Middle frontal gyrus (tissue), 1 donor: ENCODE measurements at regions not wholly inside any gene's neighbourhood (a gene's known extent, or its start where the extent isn't known, plus 50 kb on each side); places are given as distances from the start of the nearest gene placed in this dataset.

Experiments
- DNase-seq: peaks from one replicate; pipeline ENCODE4 v3.0.0-alpha.2; 2015; ENCODE audit warnings: low spot score; ENCODE audit errors: extremely low spot score

GRCh38 chr22:48699511-48699910 is 1128.2 kb downstream of the BRD1 start:
- DNase-seq: no peak

GRCh38 chr22:48698618-48699017 is 1129.1 kb downstream of the BRD1 start:
- no peak for DNase-seq

GRCh38 chr22:48697694-48698276 is 1129.9 kb downstream of the BRD1 start:
- no peak for DNase-seq

GRCh38 chr22:48697223-48697622 is 1130.5 kb downstream of the BRD1 start:
- DNase-seq: no peak

- DNase-seq: no peak
These were observed 1131.3 kb downstream of the BRD1 start for GRCh38 chr22:48696371-48696770.

GRCh38 chr22:48695731-48696305 is 1131.9 kb downstream of the BRD1 start:
- no peak for DNase-seq

- no peak for DNase-seq
These were observed 1132.4 kb downstream of the BRD1 start for GRCh38 chr22:48695251-48695650.

- no peak for DNase-seq
These were observed 1133.3 kb downstream of the BRD1 start for GRCh38 chr22:48694296-48694883.

- DNase-seq: no peak
These were observed 1134.1 kb downstream of the BRD1 start for GRCh38 chr22:48693377-48694135.

GRCh38 chr22:48692734-48693376 is 1134.8 kb downstream of the BRD1 start:
- no peak for DNase-seq

- DNase-seq: no peak
These were observed 1136.2 kb downstream of the BRD1 start for GRCh38 chr22:48691431-48691851.

GRCh38 chr22:48690583-48691317 is 1136.9 kb downstream of the BRD1 start:
- DNase-seq: no peak

GRCh38 chr22:48689206-48689605 is 1138.5 kb downstream of the BRD1 start:
- no peak for DNase-seq

GRCh38 chr22:48688366-48688765 is 1139.3 kb downstream of the BRD1 start:
- no peak for DNase-seq

GRCh38 chr22:48687606-48688005 is 1140.1 kb downstream of the BRD1 start:
- DNase-seq: no peak

- DNase-seq: no peak
These were observed 1140.9 kb downstream of the BRD1 start for GRCh38 chr22:48686694-48687302.

GRCh38 chr22:48685767-48686166 is 1141.9 kb downstream of the BRD1 start:
- no peak for DNase-seq

GRCh38 chr22:48683640-48684039 is 1144.0 kb downstream of the BRD1 start:
- DNase-seq: no peak

GRCh38 chr22:48682504-48682903 is 1145.2 kb downstream of the BRD1 start:
- DNase-seq: no peak

- no peak for DNase-seq
These were observed 1147.1 kb downstream of the BRD1 start for GRCh38 chr22:48680601-48681000.
